Renal cortex interstitium (tissue), 11 donors: ENCODE measurements at regions not wholly inside any gene's neighbourhood (a gene's known extent, or its start where the extent isn't known, plus 50 kb on each side); places are given as distances from the start of the nearest gene placed in this dataset.
A peak's percentile ranks its signal among the peaks of the same experiment; 100 is the strongest.

Experiments used
- DNase-seq, 11 donors: peaks; one replicate each; pipeline ENCODE4 v3.0.0-alpha.2; 2013; ENCODE audit warnings: low read depth in 9 of 11, low spot score in 4 of 11; ENCODE audit errors: extremely low read depth in 1 of 11

DNA sequence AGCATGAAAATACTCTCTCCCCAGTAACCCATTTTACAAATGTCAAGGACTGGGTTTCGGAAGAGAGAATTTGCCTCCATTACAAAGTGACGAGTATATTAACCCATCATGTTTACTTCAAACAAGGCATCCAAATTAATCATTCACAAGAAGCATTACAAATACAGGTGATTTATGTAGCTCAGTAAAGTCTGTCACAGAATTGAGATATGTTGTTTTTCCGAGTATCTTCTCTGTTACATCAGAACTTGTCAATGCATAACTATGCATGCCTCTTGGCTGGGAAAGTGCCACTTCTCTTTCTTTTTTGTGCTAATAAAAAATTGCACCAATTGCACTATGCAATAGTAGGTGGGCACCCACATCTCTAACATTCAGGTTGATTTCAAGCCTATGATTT is 158.2 kb downstream of the AREG start:
- no peak for DNase-seq

DNA sequence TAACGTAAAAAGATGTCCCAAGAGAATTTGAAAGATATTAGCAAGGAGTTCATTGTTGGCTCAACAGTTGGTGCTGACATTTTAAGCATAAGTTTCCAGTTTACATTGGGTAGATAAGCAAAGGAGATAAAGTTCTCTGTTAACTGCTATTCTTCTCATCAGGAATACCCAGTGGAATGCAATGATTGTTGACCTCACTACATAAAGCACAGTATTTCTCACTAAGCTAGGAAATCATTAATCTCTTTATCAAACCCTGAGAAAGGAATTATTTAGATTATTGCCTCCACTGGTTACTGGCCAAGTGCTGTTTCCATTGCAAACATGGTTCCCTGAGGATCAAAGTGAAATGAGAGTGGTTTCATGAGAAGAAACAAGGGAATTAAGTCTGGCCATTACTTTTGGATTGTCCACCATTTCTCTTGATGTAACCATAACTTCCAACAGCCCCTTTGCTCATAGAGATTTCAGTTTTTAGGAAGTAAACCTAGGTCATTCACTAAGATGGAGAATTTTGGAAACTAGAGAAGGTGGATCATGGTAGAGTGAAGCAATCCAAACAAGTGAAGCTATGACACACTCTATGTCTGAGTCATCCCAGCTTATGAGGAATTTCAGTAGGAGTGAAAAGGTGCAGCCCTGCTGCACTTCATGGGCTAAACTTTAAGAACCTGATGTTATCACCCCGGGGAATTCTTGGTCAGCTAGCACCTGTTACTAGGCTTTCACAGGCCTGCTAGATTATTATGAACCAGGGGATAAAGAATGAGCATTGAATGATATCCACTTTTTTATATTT is 163.4 kb downstream of the AREG start:
- no peak for DNase-seq

DNA sequence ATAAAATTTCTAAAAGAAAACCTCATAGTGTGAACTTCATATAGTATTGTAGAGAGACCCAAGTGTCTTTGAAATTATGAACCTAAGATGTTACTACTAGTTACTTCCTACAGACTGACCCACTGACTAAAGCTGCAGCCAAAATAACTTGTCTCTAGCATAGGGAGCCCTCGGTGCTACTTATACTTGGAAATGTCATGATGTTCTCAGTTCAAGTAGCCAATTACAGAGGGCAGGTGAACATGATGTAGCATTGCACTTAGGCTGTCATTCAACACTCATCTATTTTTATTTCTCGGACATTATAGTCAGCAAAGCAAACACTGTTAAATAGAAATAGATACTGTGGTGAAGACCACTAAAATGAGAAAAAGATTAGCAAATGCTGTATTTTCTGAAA is 165.6 kb downstream of the AREG start:
- no peak for DNase-seq

DNA sequence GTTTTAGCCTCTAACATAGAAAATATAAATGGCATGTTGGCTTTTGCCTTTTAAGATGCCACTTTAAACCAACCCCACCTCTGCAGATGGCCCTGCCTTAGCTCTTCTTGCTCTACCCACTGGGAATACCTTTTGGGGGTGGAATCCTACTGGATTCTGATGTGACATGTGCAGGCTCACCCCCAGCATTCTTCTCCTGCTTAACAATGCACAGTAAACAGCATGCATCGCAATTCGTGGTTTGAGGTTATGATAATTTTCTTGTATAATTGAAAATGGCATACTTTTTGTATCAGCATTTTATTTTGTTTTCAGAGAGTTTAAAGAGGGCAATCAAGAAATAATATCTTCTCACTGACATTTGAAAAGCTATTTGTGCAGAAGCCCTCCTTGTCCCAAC is 167.9 kb downstream of the AREG start:
- no peak for DNase-seq

DNA sequence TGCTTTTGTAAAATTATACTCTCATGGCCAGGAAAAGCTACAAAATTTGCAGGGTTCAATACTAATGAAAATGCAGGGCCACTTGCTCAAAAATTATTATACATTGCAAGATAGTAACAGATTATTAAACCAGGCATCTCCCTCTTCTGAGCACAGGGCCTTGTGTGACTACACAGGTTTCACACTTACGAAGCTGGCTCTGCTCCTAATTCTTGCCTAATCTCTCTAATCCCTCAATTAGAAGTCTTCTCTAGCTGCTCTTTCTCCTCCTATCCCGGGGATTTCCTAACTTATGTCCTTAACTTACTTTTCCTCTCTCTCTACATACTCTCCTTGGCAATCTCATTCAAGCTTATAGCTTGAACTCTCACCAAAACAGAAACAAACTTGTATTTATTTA is 168.3 kb downstream of the AREG start:
- DNase-seq = no peak

DNA sequence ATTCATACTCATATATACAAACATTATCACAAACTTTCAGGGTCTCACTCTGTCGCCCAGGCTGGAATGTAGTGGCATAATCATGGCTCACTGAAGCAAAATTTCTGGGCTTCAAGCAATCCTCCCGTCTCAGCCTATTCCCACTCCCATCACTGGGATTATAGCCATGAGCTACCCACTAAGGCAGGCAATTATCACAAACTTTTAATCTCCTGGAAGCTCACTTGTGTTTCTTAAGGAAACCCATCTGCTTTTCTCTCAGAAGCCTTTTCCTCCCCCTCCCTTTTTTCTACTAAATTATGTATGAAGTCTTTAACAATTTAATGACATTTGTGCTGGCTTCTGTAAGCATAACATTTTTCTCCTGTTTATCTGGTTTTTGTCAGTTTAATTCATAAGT is 170.5 kb downstream of the AREG start:
- peak in 1 of 11 donors; percentile 7 for DNase-seq

DNA sequence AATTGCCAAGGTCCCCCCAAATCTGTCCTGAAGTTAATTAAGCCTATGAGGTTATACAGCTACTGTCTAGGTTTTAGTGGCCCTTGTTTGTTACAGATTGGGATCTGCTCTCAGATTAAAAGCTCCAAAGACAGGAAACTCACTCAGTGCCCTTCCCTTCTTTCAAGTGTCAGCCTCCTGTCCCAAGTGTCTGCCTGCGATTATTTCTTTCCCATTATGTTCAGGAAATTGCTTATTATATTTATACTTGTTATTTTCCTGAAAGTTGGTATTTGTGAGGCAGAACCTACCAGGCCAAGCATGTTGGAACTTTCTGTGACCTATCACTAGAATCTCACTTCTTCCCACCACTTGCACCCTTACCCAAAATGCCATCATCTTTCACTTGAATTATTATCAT is 173.2 kb downstream of the AREG start:
- DNase-seq = no peak

DNA sequence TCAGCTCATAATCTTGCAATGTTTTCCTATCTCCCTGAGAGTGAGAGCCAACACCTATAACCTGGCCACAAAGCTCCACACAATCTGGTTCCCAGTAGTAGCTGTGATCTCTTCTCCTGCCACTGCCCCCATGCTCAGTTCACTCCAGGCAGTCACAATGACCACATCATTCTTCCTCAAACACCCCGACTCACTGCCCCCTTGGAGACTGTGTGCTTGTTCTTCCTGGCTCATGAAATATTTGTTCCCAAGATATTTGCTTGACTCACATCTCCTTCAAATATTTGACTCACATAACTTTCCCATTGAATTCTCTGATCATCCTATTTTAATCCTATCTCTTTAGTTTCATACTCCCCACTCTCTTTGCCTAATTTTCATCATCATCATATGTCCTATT is 173.7 kb downstream of the AREG start:
- no peak for DNase-seq

DNA sequence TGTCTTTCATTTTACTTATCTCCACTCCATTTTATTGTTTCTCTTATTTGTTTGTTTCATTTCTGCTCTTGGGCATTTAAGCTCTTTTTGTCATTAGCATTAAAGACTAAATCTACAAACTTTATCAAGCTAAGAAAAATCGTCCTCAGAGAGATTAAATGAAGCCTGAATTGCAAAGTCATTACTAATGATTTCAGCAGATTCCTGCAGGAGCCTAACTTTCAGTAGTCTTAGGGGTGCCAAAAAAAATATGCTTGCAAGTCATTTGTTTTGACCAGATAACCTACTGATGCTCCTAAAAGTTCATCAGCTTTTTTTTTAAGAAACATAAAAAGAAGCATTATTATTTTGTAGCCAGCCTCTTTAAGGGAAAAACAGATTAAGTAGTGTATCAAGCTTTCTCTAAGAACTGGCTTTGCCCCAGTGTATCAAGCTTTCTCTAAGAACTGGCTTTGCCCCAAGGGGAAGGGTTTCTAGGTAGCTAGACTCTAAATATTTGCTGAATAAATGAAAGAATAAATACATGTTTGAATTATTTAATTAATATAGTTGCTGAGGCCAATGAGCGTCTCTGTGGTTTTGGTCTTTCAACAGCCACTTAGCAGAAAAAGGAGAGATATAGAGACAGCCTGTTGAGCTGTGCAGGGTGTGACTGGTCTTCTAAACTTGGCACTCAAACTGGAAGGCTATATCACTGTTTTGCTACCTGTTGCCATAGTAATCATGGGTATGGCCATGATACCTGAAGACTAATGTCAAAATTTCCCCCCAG is 174.2 kb downstream of the BTC start:
- no peak for DNase-seq

DNA sequence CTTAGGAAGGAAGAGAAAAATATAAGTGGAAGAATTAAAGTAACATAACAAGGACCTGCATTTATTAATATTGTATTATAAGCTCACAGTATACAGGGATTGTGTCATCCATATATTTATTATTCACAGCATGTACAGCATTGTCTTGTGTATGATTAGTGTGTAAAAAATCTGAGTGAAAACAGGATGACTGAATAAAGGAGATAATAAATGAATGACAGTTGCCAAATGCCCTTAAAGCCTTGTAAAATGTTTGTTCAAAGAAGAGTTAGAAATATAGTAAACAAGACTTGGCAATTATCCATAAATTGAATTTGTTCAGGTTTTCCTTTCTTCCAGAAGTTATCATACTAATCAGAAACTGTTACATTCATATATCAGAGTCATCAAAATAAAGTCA is 172.7 kb downstream of the BTC start:
- no peak for DNase-seq

DNA sequence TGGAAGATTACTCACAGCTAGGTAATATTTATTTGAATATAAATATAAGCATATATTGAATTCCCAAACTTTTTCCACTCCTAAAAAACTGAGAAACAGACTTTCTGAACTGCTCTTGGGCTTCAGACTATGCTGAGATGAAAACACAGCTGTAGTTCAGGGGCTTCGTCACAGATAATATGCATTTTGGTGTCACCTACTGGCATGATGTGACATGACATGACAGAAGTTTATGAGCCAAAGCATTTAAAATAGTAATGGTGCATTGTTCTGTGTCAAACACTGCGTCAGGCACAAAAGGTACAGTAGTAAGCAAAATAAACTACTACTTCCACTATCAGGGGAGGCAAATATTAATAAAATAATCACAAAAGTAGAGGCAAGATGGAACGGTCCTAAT is 171.3 kb downstream of the BTC start:
- DNase-seq = peak in 5 of 11 donors; percentile 4 to 21 (median 9)

DNA sequence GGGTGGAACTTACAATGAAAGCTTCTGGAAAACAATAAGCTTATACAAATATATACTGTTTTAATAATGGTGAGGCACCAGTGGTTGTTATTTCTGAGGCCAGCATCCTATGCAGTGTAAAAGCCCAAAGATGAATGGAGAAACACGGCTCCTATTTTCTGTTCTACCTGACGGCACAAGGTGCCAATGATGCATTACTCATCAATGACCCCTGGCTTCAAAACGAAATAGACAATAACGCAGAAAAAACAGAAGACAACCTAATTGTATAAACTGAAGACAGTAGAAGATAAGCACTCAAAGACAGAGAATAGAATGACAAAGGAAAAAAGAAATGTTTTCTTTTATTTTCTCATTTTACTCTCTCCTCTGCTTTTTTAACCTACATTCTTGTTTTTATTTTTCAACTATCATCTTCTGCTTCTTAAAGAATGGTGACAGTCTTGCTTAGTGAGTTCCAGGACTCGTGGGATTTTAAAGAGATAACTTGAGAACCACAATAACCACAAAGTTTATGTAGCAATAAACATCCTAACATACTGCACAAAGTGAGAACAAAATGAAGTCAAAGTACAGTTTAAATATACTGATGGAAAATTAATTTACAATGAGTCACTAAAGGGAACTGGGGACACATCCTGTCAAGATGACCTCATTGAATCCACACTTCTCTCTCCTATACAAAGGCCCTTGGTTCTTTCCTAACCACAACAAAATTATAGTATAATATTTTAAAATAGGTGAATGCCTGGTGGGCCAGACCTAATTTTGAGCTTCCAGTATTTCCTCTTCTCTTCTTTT is 169.8 kb downstream of the BTC start:
- no peak for DNase-seq

DNA sequence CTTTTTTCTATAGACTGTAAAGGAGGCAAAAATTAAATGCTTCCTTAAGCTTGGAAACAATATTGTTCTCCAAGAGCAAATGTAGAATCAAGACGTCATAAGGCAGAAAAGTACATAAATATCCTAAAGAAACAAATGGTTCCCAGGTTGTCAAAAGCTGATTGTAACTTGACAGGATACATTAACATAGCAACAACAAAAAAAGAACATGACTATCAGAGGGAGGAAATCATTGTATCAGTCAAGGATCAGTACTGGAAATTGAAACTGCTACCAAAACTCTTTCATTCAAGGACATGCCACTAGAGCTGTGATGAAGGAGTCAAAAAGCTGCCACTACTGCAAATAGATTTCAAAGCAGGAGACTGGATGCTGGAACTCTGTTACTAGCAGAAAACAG is 168.3 kb downstream of the BTC start:
- no peak for DNase-seq

DNA sequence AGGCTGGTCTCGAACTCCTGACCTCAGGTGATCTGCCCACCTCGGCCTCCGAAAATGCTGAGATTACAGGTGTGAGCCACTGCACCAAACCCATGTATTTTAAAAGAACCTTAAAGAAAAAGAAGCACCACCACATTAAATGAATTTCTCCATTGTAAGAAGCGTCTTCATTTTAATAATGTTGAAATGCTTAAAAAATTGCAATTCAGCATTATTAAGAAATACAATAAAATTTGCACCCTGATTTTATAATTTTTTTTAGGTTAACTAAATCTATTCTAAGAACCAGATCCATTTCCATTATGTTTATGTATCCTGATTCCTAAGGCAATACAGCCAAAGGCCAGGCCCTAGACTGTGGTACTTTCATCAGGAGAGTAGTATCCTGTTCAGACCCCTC is 167.2 kb downstream of the BTC start:
- DNase-seq = no peak

DNA sequence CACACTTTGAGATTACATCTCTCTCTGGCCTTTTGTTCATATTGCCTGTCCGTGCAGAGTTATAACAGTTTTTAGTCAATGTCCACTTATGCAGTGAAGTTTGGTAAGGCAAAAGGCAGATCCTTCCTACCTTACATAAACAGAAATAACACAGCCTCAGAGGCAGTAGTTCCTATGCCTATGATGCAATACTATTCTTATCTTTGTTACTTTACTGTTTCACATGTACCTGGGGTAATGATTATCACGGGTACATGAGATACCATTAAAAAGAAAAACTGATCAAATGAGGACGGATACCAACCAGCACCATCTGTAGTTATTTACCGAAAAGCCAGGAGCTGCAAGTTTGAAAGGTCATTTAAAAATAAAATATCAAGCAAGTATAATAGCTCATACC is 166.8 kb downstream of the BTC start:
- DNase-seq = no peak

DNA sequence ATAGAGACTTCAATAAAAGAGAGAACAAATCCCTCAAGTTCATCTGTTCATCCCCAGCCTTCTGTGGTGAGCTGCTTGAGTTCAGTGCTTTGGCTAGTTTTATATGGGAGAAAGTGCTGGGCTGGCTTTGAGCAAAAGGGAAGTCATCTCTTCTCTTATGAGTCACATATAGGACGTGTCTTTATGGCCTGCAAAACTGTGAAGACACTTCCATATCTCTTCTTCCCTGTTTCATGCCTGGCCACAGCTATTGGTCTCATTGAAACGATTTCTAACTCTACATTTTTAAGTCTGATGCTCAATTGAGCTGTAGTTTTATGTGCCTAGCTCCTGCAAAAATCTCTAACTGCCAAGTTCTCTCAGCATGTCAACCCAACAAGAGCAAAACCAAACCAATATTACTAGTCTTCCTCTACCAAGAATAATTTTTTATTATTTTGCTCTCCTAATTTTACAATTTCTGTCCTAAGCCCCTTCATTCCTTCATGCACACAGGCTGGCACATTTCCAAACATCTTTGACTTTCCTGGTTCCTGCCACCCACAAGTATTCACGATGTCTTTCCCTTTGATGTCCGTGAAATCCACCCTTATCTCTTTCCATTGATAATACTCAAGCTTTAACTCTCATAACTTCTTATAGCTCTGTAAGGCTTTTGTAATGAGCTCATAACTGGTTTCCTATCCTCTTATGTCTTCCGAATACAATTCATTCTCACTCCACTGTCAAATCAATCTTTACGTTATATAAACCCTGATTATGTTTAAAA is 165.3 kb downstream of the BTC start:
- no peak for DNase-seq

DNA sequence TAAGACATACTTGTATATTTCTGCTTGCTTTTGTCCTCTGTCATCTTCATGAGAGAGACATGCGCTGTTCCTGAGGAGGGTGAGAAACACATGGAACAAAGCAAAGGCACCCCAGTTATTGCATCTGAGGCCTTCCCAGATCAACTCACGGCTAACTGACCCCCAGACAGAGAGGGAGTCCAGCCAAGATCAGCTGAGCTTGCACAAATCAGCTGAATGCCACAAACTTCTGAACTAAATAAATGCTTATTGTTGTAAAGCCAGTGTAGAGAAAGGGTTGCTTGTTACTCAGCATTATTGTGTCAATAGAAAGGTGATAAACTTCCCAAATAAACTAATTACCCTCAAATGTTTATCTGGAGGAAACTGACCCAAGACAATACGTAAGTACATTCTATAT is 163.8 kb downstream of the BTC start:
- DNase-seq = no peak

DNA sequence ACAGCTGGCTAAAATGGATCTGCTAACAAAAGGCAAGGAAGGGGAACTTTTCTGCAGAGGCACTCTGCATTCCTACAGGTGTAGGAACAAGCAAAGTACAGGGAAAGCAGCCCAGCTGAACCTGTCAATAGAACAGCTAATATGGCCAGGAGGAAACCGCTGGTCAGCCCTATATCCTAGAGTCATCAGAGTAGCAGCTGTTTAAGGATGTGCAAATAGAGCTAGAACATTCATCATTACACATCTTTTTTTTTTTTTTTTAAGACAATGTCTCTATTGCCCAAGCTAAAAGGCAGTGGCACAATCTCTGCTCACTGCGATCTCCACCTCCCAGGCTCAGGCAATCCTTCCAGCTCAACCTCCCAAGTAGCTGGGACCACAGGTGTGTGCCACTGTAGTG is 163.0 kb downstream of the BTC start:
- DNase-seq = no peak

DNA sequence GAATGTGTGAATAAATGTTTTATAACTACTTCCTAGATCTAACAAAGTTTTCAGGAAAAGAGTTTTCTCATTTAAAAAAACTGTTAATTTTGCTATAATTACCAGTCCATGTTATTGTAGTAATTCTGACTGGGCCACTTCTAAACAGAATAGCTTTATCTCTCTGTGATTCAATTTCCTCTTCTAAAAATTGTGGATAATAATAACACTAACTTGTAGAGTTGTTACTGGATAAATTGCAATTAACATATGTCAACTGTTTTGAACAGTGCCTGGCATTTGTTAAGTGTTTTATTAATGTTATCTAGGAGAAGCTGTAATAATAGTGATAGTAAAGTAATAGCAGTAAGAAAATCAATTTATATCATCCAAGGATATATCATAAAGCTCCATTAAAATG is 162.3 kb downstream of the BTC start:
- no peak for DNase-seq
